ENCODE measurements at regions not wholly inside any gene's neighbourhood (a gene's known extent, or its start where the extent isn't known, plus 50 kb on each side); places are given as distances from the start of the nearest gene placed in this dataset.

- TF ChIP-seq CTCF (IDR thresholded peaks at IDR 0.05) (no peak), POLR2A (IDR thresholded peaks at IDR 0.05) (no peak)
These were observed 164.9 kb upstream of the PLD5 start for GRCh38 chr1:242689378-242689777.

Measured in testis (tissue), 2 donors.